ENCODE measurements at regions not wholly inside any gene's neighbourhood (a gene's known extent, or its start where the extent isn't known, plus 50 kb on each side); places are given as distances from the start of the nearest gene placed in this dataset.

- no peak for DNase-seq
Measured at GRCh38 chr20:23278172-23278571, 72.4 kb upstream of the NXT1 start.

DNA sequence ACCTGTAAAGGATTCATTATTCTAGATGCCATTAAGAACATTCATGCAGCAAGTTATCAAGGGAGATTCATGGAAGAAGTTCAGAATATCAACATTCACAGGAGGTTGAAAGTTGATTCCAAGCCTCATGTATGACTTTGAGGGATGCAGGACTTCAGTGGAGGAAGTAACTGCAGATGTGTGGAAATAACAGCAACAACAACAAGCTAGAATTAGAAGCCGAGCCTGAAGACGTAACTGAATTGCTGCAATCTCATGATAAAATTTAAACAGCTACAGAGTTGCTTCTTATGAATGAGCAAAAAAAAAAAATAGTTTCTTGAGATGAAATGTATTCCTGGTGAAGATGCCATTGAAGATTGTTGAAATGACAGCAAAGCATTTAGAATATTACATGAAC, 73.3 kb upstream of the NXT1 start:
- DNase-seq = no peak

DNA sequence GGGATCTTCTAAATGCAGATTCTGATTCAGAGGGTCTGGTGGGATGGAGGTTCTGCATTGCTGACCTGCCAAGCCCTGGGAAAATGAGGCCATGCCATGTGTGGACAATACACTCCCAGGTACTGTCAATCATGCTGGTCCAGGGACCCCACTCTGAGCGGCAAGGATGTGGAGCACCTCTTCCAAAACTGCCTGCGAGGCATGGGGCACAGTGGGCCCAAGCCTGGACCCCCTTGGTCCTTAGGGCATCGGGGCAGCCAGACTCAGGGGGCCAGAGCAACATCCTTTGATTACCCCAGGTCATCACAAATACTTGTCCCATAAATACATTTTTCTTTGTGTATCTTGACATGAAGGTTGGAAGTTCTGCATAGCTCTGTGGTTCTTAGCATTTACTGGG, 76.8 kb upstream of the NXT1 start:
- no peak for DNase-seq

- no peak for DNase-seq
Measured at GRCh38 chr20:23272176-23273029, 78.2 kb upstream of the NXT1 start.

DNA sequence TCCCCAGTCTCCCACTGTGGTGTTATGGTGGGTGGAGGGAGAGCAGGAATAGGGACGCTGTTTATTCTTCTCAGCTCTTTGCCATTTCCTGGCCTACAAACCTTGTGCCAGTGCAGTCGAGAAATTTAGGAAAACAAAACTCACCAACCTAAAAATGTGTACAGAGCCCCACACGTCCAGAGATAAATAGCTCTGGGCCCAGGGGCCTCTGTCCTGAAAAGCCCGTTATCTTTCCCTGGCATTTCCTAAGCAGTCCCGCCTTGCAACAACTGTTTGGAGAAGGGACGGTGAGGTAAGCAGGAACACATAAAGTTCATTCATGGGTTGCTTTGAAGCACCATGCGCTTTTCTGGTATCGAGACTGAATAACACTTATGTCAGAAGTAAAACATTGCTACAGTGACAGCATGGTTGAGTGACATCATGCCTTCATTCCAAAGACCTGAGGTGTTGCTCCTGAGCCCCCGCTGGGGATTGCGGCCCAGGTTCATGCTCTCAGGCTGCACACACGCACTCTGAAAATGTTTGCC, 80.1 kb upstream of the NXT1 start:
- peak; percentile 76 for DNase-seq

- DNase-seq = peak; percentile 83
Measured at GRCh38 chr20:23269954-23270353, 80.6 kb upstream of the NXT1 start.

- DNase-seq = no peak
Measured at GRCh38 chr20:23268792-23269354, 81.7 kb upstream of the NXT1 start.

DNA sequence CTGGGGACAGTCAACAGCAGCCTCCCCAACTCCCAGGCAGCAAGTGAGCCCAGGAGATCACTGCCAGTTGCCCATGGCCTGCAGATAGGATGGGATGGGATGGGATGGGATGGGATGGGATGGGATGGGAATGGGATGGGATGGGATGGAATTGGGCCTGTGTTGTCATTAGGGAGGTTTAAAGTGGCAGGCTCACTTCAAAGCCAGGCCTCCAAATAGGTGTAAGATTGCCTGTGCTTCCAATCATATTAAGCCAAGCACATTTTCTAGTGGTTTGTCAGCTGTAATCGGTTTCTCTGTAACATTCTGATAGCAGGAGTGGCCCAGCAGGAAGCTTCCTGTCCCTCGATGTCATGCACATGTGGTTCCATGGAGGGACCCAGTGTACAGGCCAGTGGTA, 82.7 kb upstream of the NXT1 start:
- DNase-seq = no peak

- no peak for DNase-seq
Measured at GRCh38 chr20:23266530-23267398, 83.8 kb upstream of the NXT1 start.

DNA sequence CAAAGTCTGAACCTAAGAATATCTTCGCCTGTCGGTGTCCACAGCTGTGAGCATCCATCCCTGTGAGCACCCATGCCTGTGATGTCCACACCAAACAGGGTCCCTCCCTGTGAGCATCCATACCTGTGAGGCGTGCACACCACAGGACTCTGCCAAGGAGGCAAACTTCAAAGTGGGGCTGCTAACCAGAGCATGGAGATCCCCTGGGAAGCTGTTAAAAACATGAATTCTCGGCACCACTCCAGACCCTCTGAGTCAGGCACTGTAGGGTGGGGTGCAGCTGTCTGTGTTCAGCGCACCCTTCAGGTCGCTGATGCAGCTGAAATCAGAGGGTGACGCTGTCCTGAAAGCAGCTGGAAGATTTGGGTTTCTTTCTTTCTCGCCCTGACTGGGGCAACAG, 85.4 kb upstream of the NXT1 start:
- no peak for DNase-seq

DNA sequence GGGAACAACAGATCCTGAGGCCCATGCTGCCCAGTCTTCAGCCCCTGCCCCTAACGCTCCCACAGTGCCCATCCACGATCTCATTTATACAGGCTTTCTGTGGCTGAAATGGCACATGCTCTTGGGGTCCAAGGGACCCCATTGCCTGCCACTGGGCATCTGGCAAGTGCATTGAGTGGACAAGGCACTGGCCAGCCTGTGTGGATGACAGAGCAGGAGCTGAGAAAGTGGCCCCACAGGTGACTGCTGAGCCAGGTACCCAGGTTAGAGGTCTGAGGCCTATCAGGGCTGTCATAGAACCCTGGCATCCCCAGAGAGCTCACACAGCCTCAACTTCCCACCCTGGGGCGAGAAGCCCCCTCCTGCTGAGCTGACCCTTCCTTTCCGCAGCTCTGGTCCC, 86.0 kb upstream of the NXT1 start:
- no peak for DNase-seq

DNA sequence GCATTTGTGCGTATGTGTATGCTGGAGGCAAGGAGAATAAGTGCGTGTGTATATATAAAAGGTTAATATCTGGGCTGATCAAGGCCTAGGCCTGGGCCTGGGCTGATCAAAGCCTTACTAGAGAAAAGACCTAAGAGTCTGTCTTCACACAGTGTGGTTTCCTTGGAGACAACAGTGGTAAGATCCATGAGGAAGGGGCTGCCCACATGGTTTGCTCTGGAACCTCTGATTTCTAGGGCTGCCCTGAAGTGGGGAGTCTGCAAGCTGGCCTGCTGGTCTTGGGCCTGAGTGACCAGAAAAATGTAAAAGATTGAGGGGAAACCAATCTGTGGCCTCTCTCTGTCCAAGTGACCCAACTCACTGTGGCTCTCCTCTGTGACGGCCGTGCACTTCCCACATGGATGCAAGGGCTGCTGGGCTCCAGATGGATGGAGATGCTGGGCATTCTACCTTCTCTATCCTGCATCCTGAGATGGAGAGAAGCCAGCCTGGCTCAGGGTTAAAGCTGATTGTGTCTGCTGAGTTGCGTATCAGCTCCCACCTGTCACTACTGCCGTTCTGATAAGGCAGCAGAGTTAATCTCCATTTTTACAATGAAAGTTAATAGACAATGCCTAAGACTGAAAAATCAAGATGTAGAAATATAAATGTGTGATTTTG, 90.3 kb upstream of the NXT1 start:
- no peak for DNase-seq

DNA sequence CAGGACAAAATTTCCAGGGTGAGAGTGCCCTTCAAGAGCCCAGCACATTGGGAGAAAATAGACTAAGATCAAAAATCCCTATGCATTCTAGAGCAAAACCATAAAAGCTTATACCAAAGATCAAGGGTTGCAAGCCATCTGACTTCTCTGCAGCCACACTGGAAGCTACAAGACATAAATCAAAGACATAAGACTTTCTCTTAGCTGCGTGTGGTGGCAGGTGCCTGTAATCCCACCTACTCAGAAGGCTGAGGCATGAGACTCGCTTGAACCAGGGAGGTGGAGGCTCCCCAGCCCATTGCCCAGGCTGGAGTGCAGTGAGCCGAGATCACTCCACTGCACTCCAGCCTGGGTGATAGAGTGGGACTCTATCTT, 91.9 kb upstream of the NXT1 start:
- DNase-seq = no peak

GRCh38 chr20:23257848-23258746, 92.5 kb upstream of the NXT1 start:
- DNase-seq = peak; percentile 97

DNA sequence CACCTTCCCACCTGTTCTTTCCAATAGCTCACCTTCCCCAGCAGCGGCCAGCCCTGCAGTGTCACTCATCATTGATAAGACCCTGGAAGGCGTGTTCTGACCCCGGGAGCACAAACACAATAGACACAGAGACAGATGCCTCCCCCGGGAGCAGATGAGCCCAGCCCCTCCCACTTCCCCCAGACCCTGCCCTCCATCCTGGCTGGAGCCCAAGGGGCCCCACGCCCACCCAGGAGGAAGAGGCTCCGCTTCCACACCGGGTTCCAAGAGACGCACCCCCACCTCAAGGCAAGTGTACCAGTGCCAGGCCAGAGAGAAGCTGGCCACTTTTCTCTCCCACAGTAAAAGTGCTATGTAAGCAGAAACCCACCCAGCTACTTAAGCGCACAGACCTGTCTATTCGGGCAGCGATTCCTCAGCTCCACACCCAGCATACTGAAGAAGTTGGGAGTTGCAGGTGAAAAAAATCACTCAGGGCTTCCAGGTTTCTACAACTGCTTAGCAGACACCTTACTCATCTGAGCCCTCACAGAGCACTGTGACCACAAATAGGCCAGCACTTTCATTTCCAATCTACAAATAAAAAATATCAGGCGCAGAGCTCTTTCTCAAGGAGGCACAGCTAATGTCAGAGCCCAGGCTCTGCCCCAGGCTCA, 93.4 kb upstream of the NXT1 start:
- DNase-seq = peak; percentile 36

DNA sequence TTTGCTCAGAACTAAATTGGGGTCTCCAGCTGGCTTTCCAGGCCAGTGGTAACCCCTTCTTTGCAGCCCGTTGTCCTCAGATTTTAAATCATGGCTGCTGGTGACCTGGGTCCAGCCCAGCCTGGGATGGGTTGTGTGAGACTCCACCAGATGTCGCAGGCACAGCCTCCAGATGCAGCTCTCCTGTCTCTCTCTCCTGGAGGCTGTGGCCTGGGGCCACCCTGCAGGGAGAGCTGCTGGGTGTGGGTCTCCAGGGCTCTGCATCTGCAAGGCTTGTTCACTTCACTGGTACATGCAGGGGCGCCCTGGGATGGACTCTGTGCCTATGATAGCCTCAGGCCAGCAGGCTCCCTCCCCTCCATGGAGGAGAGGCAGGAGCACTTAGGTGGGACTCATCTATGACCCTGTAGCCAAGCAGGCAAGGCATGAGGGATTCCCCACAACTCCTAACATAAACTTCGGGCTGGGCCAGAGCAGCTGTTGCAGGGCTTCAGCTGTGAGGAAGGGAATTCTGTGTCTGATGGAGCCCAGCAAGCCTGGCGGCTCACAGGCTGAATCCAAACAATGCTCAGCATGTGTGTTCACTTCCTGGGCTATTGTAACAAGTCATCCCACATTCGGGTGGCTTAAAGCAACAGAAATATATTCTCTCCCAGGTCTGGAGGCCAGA, 94.7 kb upstream of the NXT1 start:
- peak; percentile 71 for DNase-seq

DNA sequence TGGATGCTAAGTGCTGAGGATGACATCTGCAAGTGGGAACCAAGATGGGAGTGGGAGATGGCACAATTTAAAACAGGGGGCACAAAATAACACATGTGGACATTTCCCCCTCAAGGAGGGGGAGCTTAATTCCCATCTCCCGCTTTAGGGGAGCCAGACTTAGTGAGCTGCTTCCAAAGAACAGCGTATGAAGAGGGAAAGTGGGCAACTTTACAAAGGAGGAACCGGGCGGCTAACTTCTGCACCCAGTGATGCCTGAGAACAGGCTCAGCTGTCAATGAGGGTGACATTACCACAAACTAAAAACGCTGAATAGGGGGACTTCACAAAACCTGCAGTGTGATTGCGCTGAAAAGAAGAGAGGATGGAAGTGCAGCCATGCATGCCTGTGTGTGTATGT, 95.5 kb upstream of the NXT1 start:
- no peak for DNase-seq

DNA sequence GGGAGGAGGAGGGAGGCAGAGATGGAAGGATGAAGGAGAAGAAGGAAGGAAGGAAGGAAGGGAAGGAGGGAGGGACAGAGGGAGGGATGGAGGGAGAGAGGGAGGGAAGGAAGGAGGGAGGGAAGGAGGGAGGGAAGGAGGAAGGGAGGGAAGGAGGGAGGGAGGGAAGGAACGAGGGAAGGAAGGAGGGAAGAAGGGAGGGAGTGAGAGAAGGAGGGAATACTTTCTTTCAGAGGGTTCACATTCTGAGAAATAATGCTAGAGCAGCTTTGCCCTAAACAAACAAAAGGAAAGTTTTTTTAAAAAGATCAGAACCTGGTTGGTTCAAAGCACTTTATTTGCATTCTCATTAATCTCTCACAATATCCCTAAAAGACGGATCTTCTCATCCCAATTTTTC, 96.1 kb upstream of the NXT1 start:
- DNase-seq = no peak

DNA sequence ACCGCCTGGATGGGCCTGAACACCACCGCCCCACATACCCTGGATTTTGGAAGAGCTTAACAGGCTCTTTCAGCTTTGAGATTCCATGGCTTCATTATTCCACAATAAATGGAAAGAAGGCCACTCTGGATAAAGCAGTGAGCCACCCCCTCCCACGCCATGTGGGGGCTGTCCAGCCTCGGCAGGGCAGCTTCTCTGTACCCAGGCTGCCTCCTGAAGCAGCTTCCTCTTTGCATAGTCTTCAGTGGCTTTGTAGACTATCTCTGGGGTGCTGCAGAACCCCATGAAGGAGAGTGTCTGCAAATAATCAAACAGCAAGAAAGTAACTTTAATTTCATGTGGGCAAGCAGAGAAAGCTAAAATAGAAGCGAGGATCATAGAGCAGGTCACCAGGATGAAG, 96.6 kb upstream of the NXT1 start:
- DNase-seq = no peak

GRCh38 chr20:23253524-23253923, 97.1 kb upstream of the NXT1 start:
- no peak for DNase-seq

DNA sequence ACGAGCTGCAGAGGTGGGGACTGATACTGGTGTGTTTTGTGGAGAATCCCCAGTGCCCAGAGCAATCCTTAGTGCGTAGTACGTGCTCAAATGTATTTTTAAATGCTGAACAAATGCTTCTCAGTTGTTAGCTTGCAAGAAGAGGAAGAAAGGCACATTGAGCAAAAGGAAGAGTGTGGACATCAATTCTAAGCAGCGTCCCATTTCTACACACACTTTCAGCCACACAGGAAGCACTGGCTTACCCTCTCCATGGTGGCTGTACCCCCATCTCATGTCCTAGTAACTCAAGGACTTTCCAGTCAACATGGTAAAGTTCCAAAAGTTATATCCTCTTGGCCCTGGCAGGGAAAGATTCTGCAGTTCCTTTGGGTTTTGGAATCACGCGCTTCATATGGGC, 98.8 kb upstream of the NXT1 start:
- DNase-seq = no peak

Measured in dermis blood vessel endothelial cell (primary cell).